NCI-H2196 treated with DMSO at 0.1 percent for 48 hours (cell line): ENCODE measurements at regions not wholly inside any gene's neighbourhood (a gene's known extent, or its start where the extent isn't known, plus 50 kb on each side); places are given as distances from the start of the nearest gene placed in this dataset.
"Not testable (repeated sequence)": the region's sequence is repeated elsewhere in the genome, so short reads cannot be mapped to it uniquely, and the experiment has no call there.

Experiments
- DNase-seq: peaks from one replicate; lab custom pipeline; 2025; ENCODE audit not compliant: unreplicated experiment; lab: John Stamatoyannopoulos, UW

DNA sequence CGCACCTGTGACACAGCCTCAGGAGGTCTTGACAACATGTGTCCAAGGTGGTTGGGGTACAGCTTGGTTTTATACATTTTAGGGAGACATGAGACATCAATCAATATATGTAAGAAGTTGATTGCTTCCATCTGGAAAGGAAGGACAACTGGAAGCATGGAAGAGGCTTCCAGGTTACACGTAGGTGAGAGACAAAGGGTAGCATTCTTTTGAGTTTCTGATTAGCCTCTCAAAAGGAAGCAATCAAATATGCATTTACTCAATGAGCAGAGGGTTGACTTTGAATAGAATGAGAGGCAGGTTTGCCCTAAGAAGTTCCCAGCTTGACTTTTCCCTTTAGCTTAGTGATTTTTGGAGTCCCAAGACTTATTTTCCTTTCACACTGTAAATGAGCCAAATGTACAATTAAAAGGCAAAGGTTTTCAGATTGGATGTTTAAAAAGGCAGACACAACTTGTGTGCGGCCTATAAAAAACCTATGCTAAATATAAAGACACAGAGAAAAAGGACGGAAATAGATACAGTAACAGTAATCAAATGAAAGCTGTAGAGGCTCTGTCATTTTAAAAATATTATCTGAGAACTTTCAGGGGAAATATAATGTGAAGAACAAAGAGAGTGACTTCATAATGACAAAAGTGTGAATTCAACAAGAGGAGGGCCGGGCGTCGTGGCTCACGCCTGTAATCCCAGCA, 65.7 kb upstream of the LANCL2 start:
- no peak for DNase-seq

DNA sequence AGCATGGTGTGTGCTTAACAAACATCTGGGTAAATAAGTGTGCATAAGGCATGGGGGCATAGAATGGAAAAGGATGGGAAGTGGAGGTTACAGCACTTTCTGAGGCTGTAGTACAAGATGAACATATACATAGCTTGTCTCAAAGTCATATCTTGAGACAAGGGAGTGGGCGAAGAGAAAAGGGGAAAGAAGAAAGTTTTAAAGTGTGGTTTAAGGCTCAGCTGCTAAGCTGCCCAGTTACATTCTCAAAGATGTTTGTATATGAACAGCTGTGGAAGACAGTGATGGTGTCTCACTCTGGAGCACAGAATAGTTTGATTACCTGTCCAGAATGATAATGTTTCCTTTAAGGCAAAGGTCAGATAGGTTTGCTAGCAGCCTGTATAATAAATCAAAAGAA, 61.9 kb upstream of the LANCL2 start:
- DNase-seq, result no peak

DNA sequence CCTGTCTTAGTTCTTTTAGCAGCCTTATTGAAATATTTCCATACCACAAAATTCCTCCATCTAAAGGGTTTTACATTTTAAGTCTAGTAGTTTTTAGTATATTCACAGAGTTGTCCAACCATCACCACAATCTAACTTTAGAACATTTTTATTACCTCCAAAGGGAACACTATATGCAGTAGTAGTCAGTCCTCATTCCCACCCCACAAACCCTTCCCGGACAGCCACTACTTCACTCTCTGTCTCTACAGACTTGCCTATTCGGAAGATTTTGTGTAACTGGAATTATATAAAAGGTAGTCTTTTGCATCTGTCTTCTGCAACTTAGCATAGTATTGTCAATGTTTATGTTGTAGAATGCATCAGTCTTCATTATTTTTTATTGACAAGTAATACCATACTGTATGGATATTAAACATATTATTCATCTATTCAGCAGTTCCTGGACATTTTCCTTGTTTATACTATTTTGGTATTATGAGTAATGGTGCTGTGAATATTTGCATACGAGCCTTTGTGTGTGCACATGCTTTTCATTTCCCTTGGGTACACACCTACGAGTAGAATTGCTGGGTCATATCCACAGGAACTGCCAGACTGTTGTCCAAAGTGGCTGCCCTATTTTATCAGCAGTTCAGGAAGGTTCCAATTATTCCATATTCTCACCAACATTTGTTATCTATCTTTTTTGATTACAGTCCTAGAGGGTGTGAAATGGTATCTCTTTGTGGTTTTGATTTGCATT, 60.9 kb upstream of the LANCL2 start:
- DNase-seq, result no peak

DNA sequence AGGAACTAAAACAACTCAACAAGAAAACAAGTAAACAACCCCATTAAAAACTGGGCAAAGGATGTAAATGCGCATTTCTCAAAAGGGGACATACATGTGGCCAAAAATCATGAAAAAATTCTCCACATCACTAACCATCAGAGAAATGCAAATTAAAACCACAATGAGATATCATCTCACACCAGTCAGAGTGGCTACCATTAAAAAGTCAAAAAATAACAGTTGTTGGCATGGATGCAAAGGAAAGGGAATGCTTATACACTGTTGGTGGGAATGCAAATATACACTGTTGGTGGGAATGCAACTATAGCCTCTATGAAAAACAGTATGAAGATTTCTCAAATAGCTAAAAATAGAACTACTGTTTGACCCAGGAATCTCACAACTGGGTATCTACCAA, 60.0 kb upstream of the LANCL2 start:
- no peak for DNase-seq

DNA sequence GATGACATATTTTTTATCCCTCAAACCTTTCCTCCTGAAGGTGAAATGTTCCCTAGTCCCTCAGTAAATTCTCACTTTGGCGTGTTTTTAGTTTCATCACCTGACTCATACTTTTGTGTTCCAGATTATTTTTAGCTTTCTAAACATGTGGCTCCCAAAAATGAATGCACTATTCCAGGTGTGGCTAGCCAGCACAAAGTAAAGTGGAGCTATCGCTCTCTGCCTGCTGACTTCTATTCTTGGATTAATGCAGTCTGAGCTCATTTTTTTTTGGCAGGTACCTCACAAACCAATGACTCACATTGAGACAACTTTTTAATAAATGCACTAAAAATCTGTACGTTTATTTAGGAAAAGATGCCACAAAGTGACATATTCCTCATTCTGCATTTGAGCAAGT, 58.8 kb upstream of the LANCL2 start:
- DNase-seq, result no peak

DNA sequence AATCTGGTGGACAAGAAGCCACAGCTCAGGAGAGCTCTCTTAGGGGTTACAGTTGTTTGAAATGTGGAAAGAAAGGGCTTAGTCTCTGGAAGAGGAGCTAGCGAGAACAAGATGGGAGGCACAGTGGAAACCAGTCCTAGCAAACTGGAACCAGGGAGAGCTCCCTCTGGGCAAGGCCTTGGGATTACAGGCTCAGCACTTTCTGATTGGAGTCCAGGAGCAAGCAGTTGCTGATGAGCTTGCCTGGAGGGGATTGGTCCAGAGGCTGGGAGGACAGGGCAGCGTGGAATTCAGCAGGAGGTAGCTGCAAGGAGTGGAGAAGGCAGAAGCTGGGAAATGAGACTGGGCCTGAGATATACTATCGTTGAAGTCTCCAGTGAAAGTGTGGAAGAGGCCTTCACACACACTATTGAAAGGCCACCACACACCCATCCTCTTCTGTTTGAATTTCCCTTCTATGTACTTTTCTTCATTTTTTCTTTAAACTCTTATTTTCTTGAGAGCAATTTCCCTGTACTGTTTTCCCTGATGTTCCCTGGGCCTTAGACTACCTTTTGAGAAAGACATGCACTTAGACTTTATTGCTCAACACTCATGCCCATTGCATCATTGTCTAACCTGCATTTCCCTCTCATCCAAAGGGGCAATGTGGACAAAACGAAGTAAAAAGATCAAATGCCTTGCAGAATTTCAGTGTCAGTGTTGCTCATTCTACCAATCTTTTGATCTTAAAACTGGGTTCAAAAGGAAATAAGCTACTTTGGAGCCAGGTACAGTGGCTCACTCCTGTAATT, 57.8 kb upstream of the LANCL2 start:
- no peak for DNase-seq

DNA sequence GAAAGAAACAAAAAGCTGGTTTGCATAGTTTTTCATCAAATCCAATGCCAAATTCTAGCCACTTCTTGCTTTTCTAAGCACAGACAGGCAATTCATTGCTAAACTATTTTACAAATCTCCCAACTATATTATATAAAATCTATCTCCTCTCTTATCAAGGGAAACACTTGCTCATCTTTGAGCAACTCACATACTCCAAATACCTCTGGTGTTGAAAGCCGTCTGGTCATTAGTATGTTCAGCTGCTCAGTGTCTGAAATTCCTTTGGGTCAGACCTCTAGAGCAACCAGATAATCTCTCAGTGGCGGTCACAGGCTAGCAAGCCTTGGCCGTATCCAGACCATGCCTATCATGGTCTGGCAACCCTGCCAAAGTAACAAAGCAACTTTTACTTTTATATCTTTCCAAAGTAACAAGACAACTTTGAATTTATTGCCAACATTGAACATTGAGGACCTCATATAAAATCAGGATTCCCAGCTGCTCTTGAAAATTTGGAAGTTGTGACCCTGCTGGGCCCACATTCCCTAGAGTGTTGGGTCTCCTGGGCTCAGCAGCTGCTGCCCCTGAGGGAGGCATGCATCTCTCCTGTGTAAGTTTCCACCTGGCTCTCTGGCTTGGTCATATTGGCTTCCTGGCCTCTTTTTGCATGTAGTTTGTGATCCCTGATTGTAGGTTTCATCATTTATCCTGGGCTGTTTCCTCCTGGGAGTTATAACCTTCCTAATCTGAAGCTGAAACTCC, 56.8 kb upstream of the LANCL2 start:
- no peak for DNase-seq

DNA sequence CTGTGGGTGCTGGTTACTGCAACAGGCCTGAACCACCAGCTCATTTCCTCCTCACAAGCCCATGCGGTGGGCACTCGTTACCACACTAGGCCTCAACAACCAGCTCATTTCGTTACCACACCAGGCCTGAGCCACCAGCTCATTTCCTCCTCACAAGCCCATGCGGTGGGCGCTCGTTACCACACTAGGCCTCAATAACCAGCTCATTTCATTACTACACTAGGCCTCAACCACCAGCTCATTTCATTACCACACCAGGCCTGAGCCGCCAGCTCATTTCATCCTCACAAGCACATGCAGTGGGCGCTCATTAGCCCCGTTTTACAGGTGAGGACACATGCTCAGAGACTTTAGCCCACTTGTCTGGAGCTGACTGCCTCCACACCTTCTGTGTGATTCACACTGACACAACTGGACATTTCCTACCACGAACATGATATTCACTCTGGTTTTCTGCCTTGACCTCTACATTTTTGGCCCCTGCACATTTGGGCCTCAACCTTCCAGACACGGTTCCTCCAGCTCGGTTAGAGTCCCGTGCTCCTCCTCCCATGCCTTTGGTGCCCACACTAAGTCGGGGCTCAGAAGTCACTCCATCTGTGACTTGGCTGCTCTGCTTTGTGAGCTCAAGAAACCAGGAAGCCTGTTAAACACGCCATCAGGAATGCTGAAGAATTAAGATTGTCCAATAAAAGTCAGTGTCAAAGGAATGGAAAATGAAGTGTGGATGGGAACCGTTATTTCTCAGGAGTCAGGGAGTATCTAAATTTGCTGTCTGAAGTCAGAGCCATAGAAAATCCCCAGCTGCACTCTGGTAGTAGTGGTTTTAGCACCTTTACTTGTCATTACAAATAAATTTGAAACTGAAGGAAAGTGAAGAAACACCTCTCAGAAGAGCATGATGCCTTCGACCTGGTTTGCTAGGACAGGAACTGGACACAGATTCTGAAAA, 55.8 kb upstream of the LANCL2 start:
- DNase-seq, result no peak

DNA sequence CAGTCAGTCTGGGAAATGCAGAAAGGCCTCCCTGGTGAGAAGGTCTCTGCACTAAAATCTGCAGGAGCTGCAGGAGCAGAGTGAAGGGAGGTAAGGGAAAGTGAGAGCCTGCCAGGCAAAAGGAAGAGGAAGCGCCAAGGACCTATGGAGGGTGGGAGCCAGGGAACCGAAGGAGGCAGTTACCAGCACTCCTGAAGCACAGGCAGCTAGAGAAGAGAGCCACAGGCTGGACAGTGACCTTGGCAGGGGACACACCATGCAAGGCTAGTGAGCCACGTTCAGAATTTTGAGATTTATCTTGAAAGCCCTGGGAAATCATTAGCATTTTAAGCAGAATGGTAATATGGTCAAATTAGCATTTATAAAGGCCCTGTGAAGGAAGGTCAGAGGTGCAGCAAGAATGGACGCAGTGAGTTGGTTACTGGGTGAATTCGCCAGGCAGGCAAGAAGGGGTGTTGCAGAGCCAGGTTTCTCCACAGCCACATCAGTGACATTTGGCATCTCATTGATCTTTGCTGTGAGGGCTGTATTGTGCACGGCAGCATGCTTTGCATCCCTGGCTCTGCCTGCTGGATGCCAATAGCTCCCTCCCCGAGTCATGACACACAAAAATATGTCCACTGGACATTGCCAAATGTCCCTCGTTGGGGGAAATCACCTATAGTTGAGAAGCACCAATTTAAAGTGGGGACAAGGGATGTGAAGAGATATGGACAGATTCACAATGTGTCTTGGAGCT, 54.7 kb upstream of the LANCL2 start:
- no peak for DNase-seq

DNA sequence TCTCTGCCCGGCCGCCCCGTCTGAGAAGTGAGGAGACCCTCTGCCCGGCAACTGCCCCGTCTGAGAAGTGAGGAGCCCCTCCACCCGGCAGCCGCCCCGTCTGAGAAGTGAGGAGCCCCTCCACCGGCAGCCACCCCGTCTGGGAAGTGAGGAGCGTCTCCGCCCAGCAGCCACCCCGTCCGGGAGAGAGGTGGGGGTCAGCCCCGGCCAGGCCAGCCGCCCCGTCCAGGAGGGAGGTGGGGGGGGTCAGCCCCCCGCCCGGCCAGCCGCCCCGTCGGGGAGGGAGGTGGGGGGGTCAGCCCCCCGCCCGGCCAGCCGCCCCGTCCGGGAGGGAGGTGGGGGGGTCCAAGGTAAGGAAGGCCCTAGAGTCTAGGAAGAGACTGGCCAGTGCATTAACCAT, 53.2 kb upstream of the LANCL2 start:
- DNase-seq, result not testable (repeated sequence)

DNA sequence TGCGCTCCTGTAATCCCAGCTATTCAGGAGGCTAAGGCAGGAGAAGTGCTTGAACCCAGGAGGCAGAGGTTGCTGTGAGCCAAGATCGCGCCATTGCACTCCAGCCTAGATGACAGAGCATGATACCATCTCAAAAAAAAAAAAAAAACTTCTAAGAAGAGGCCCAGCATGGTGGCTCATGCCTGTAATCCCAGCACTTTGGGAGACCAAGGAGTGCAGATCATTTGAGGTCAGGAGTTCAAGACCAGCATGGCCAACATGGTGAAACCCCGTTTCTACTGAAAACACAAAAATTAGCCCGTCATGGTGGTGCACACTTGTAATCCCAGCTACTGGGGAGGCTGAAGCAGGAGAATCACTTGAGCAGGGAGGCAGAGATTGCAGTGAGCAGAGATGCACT, 51.5 kb upstream of the LANCL2 start:
- DNase-seq, result not testable (repeated sequence)

DNA sequence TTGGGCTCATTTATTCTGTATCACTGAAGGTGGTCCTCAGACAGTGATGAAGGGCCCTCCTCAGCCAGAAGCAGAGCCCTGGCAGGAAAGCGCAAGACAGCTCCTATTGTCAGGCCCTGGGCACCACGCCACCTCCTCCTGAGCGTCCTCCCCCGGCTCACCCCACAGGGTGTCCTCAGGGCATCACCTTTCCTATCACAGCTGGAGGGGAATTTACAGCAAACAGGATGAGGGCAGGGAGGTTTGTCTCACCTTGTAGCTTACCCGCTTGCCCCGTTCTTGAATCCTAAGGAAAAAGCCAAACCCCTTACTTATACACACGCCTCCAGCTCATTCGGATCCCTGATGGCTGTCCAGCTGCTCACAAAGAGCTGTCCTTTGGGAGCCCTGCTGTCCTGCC, 50.2 kb upstream of the LANCL2 start:
- DNase-seq, result no peak
